ENCODE measurements at regions not wholly inside any gene's neighbourhood (a gene's known extent, or its start where the extent isn't known, plus 50 kb on each side); places are given as distances from the start of the nearest gene placed in this dataset.

GRCh38 chr9:2377117-2377516, 244.5 kb upstream of the VLDLR start:
- ATAC-seq (ENCODE audit: low FRiP score in 2 of 2) = no peak
- 76 to 89% methylated on average over 3 of the region's 3 CpGs for WGBS, 2 donors
- no peak for DNase-seq

GRCh38 chr9:2377834-2378233, 243.8 kb upstream of the VLDLR start:
- Histone ChIP-seq H3K36me3 (no peaks in the 10 kb centered on the region), H3K4me1 (no peaks in the 10 kb centered on the region), H3K27ac (no peak overlapping the region), H3K9me3 (no peaks in the 10 kb centered on the region), H3K27me3 (no peaks in the 10 kb centered on the region), H3K4me3 (no peak overlapping the region)
- TF ChIP-seq EP300 (IDR thresholded peaks at IDR 0.05) = no peak
- no peak for TF ChIP-seq CTCF (IDR thresholded peaks at IDR 0.05)
- TF ChIP-seq POLR2A (IDR thresholded peaks at IDR 0.05) = no peak
- TF ChIP-seq POLR2AphosphoS5 (IDR thresholded peaks at IDR 0.05) = no peak
- ATAC-seq (ENCODE audit: low FRiP score in 2 of 2) (no peak), DNase-seq (no peak)
- 61 to 69% methylated on average over 1 of the region's 1 CpG for WGBS, 2 donors

More at GRCh38 chr9:2377117-2377516, 244.5 kb upstream of the VLDLR start:
- TF ChIP-seq CTCF (IDR thresholded peaks at IDR 0.05) (no peak), POLR2AphosphoS5 (IDR thresholded peaks at IDR 0.05) (no peak), POLR2A (IDR thresholded peaks at IDR 0.05) (no peak), EP300 (IDR thresholded peaks at IDR 0.05) (no peak)
- Histone ChIP-seq H3K36me3 (no peaks in the 10 kb centered on the region), H3K4me3 (no peak overlapping the region), H3K9me3 (no peaks in the 10 kb centered on the region), H3K27ac (no peak overlapping the region), H3K4me1 (no peaks in the 10 kb centered on the region), H3K27me3 (no peaks in the 10 kb centered on the region)

- ATAC-seq (ENCODE audit: low FRiP score in 2 of 2) = no peak
Measured at GRCh38 chr9:2378266-2378665, 243.3 kb upstream of the VLDLR start.

GRCh38 chr9:2378816-2379215, 242.8 kb upstream of the VLDLR start:
- TF ChIP-seq EP300 (IDR thresholded peaks at IDR 0.05) (no peak), POLR2A (IDR thresholded peaks at IDR 0.05) (no peak), CTCF (IDR thresholded peaks at IDR 0.05) (no peak), POLR2AphosphoS5 (IDR thresholded peaks at IDR 0.05) (no peak)
- H3K27me3 ChIP-seq = no peaks in the 10 kb centered on the region
- no peak overlapping the region for H3K27ac ChIP-seq
- no peak overlapping the region for H3K4me3 ChIP-seq
- no peak for DNase-seq
- no peaks in the 10 kb centered on the region for H3K4me1 ChIP-seq
- no peak for ATAC-seq (ENCODE audit: low FRiP score in 2 of 2)
- no peaks in the 10 kb centered on the region for H3K9me3 ChIP-seq
- WGBS, 2 donors = 83 to 89% methylated on average over 1 of the region's 1 CpG
- no peaks in the 10 kb centered on the region for H3K36me3 ChIP-seq

More at GRCh38 chr9:2378266-2378665, 243.3 kb upstream of the VLDLR start:
- no peak for DNase-seq
- Histone ChIP-seq H3K27me3 (no peaks in the 10 kb centered on the region), H3K4me1 (no peaks in the 10 kb centered on the region), H3K27ac (no peak overlapping the region), H3K36me3 (no peaks in the 10 kb centered on the region), H3K4me3 (no peak overlapping the region), H3K9me3 (no peaks in the 10 kb centered on the region)
- WGBS, 2 donors = 83 to 86% methylated on average over 3 of the region's 3 CpGs
- TF ChIP-seq CTCF (IDR thresholded peaks at IDR 0.05) = no peak
- TF ChIP-seq POLR2AphosphoS5 (IDR thresholded peaks at IDR 0.05) = no peak
- no peak for TF ChIP-seq POLR2A (IDR thresholded peaks at IDR 0.05)
- TF ChIP-seq EP300 (IDR thresholded peaks at IDR 0.05) = no peak

GRCh38 chr9:2384741-2385140, 236.8 kb upstream of the VLDLR start:
- Histone ChIP-seq H3K36me3 (no peaks in the 10 kb centered on the region), H3K9me3 (no peaks in the 10 kb centered on the region), H3K27ac (no peak overlapping the region), H3K4me3 (no peak overlapping the region), H3K4me1 (no peaks in the 10 kb centered on the region), H3K27me3 (no peaks in the 10 kb centered on the region)
- WGBS, 2 donors = 10 to 22% methylated on average over 1 of the region's 1 CpG
- TF ChIP-seq POLR2AphosphoS5 (IDR thresholded peaks at IDR 0.05) = no peak
- TF ChIP-seq POLR2A (IDR thresholded peaks at IDR 0.05) = no peak
- TF ChIP-seq EP300 (IDR thresholded peaks at IDR 0.05) = no peak
- TF ChIP-seq CTCF (IDR thresholded peaks at IDR 0.05) = no peak
- ATAC-seq (ENCODE audit: low FRiP score in 2 of 2) (no peak), DNase-seq (no peak)

All from upper lobe of left lung (tissue), 6 donors.